Ascending aorta (tissue), 2 donors: ENCODE measurements at regions not wholly inside any gene's neighbourhood (a gene's known extent, or its start where the extent isn't known, plus 50 kb on each side); places are given as distances from the start of the nearest gene placed in this dataset.
"Not testable (repeated sequence)": the region's sequence is repeated elsewhere in the genome, so short reads cannot be mapped to it uniquely, and the experiment has no call there.

ENCODE experiments used
- DNase-seq, 2 donors: peaks; one replicate each; pipeline ENCODE4 v3.0.0-alpha.2; 2019; ENCODE audit warnings: low spot score in 2 of 2
- H3K27ac ChIP-seq, 2 donors: fragments of 200-600 bp; sonication (generic); one replicate each; pipeline ENCODE4 v1.5.1; 2016 to 2017; ENCODE audit warnings: mild to moderate bottlenecking in 1 of 2
- H3K27me3 ChIP-seq: fragments of 200-600 bp; sonication (generic); one replicate; pipeline ENCODE4 v1.5.1; 2017
- H3K36me3 ChIP-seq, 2 donors: fragments of 200-600 bp; sonication (generic); one replicate each; pipeline ENCODE4 v1.5.1; 2016
- H3K4me1 ChIP-seq, 2 donors: fragments of 200-600 bp; sonication (generic); one replicate each; pipeline ENCODE4 v1.5.1; 2016 to 2017; ENCODE audit warnings: mild to moderate bottlenecking in 1 of 2
- H3K4me3 ChIP-seq, 2 donors: fragments of 200-600 bp; sonication (generic); one replicate each; pipeline ENCODE4 v1.5.1; 2016 to 2017; ENCODE audit warnings: mild to moderate bottlenecking in 1 of 2
- H3K9me3 ChIP-seq, 2 donors: fragments of 200-600 bp; sonication (generic); one replicate each; pipeline ENCODE4 v1.5.1; 2016
- intact Hi-C: fragments of 100-400 bp; cut with DNase I; formaldehyde crosslinking; loops from one replicate; pipeline ENCODE4 v1.15.1; 2023
- TF ChIP-seq, protein P1 (sequence below), 3 experiments: fragments of 200-600 bp in 2 of 3; fragments of 450-650 bp in 1 of 3; sonication (generic) in 2 of 3; IDR thresholded peaks; one replicate each; pipeline ENCODE4 v1.5.1; 2016 to 2019; ENCODE audit warnings: antibody characterized with exemption in 3 of 3, mild to moderate bottlenecking in 1 of 3, moderate library complexity in 1 of 3

DNA sequence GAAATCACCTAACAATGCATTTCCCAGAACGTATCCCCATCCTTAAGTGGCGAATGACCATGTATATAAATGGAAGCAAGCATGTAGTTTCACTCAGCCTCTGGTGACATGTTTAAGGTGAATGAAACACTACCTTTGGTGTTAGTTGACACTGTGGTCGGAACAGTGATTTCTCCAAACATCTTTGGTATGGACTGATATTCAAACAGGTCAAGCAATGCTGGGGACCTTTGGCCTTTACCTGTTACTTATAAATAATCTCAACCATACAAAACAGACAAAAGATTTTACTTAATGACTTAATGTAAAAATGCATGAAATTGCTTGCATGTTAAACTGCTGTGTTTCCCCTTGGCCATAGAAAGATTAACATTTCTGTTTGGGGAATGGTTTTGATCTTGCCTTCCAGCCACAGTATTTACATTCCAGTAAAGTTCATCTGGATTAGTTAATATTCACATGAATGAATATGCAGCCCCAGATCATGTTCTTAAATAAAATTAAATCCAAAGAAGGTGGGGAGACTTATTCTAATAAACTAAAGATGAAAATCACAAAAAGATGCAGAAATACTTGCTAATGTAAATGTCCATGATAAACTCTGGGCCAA is 74.4 kb upstream of the HES1 start:
- Histone ChIP-seq H3K9me3 (peaks cover 0 to 3% of the 10 kb centered on the region in 2 donors), H3K27ac (no peak overlapping the region), H3K4me1 (peaks cover 0 to 5% of the 10 kb centered on the region in 2 donors), H3K36me3 (no peaks in the 10 kb centered on the region), H3K4me3 (no peak overlapping the region), H3K27me3 (no peaks in the 10 kb centered on the region)
- TF ChIP-seq, protein P1, sequence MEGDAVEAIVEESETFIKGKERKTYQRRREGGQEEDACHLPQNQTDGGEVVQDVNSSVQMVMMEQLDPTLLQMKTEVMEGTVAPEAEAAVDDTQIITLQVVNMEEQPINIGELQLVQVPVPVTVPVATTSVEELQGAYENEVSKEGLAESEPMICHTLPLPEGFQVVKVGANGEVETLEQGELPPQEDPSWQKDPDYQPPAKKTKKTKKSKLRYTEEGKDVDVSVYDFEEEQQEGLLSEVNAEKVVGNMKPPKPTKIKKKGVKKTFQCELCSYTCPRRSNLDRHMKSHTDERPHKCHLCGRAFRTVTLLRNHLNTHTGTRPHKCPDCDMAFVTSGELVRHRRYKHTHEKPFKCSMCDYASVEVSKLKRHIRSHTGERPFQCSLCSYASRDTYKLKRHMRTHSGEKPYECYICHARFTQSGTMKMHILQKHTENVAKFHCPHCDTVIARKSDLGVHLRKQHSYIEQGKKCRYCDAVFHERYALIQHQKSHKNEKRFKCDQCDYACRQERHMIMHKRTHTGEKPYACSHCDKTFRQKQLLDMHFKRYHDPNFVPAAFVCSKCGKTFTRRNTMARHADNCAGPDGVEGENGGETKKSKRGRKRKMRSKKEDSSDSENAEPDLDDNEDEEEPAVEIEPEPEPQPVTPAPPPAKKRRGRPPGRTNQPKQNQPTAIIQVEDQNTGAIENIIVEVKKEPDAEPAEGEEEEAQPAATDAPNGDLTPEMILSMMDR (IDR thresholded peaks at IDR 0.05): no peak
- no peak for DNase-seq
- intact Hi-C loops: no loop called here

DNA sequence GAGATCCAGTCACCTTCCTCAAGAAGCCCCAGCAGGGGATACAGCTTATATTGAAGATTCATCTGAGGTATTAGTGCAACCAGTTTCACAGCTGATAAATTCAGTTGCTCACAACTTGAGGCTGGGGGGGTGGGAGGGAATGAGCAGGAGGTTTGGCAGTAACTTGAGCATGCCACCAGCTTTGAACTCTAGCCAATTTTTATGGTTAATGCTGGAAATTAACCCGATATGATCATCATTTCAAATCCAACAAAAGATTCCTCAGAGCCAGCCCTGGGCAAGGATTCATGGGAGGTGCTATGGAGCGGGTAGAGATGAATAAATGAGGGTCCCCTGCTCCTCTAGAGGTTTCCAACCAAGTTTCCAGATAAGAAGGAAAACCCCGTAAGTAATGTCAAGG is 73.1 kb upstream of the HES1 start:
- H3K9me3 ChIP-seq: peaks cover 0 to 16% of the 10 kb centered on the region in 2 donors
- no peak overlapping the region for H3K4me3 ChIP-seq
- H3K36me3 ChIP-seq: no peaks in the 10 kb centered on the region
- intact Hi-C loops: no loop called here
- H3K27me3 ChIP-seq: no peaks in the 10 kb centered on the region
- TF ChIP-seq, protein P1 (IDR thresholded peaks at IDR 0.05): no peak
- H3K4me1 ChIP-seq: peaks cover 0 to 5% of the 10 kb centered on the region in 2 donors
- no peak overlapping the region for H3K27ac ChIP-seq
- DNase-seq: no peak

DNA sequence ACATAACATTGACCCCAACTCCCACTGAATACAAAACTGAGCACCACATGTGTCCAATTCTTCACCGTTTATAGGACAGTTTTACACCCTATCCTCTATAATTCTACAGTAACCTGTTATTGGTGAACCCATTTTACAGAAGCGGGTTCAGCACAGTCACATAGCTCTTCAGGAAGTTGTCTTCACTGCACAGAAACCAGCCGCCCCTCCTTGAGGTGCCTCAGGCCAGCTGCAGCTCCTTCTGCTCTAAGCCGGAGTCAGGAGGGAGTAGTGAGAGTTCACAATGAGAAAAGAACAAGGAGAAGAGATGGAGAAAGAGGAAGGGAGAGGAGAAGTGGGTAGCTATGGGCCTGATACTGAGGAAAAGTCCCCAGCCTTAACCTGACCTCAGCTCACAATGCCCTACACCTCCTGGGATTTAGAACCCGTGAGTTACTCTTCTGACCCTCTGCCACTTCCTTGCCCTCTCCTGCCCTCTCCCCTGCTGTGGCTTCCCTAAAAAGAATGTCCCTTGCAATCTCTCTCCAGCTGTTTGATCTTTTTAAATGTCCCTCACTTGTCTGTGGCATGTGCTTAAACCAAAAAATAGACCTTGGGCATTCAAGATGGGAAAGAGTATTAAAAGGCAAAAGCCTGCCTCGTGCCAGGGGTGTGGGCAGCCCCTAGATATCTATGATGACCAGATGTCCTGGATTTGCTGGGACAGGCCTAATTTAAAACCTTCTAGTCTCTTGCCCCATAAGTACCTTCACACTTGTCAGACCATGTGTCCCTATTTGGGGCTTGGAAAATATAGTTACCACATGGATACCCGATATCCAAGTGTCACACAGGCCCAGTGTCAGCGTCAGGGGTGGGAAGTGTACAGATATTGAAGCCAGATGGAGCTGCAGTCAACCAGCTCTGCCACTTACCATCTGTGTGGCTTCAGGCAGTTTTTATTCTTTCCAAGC is 71.3 kb upstream of the HES1 start:
- H3K27me3 ChIP-seq: no peaks in the 10 kb centered on the region
- H3K27ac ChIP-seq: no peak overlapping the region
- no peaks in the 10 kb centered on the region for H3K4me1 ChIP-seq
- intact Hi-C loops: no loop called here
- H3K4me3 ChIP-seq: no peak overlapping the region
- no peak for DNase-seq
- H3K9me3 ChIP-seq: peaks cover 0 to 18% of the 10 kb centered on the region in 2 donors
- TF ChIP-seq, protein P1 (IDR thresholded peaks at IDR 0.05): no peak
- H3K36me3 ChIP-seq: no peaks in the 10 kb centered on the region

DNA sequence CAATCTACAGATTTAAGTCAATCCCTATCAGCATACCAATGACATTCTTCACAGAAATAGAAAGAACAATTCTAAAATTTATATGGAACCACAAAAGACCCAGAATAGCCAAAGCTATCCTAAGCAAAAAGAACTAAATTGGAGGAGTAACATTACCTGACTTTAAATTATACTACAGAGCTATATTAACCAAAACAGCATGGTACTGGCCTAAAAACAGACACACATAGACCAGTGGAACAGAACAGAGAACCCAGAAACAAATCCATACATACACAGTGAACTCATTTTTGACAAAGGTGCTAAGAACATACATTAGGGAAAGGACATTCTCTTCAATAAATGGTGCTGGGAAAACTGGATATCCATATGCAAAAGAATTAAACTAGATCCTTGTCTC is 68.6 kb upstream of the HES1 start:
- peaks cover 0 to 18% of the 10 kb centered on the region in 2 donors for H3K9me3 ChIP-seq
- intact Hi-C loops: loop anchor here (1.0 kb wide), 1 partner anchor 8 kb away; no protein-coding TSS in a partner anchor
- H3K4me3 ChIP-seq, H3K27me3 ChIP-seq, H3K27ac ChIP-seq, H3K36me3 ChIP-seq, DNase-seq: not testable (repeated sequence)
- peaks cover 6 to 10% of the 10 kb centered on the region in 2 donors for H3K4me1 ChIP-seq

DNA sequence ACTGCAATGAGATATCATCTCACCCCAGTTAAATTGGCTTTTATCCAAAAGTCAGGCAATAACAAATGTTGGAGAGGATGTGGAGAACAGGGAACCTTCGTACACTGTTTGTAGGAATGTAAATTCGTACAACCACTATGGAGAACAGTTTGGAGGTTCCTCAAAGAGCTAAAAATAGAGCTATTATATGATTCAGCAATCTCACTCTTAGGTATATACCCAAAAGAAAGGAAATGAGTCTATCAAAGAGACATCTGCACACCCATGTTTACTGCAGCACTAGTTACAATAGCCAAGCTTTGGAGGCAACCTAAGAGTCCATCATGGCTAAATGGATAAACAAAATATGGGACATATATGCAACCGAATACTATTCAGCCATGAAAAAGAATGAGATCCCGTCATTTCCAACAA is 68.0 kb upstream of the HES1 start:
- intact Hi-C loops: loop anchor here (1.0 kb wide), 1 partner anchor 9 kb away; no protein-coding TSS in a partner anchor
- peaks cover 6 to 10% of the 10 kb centered on the region in 2 donors for H3K4me1 ChIP-seq
- TF ChIP-seq, protein P1 (IDR thresholded peaks at IDR 0.05): no peak
- H3K36me3 ChIP-seq: no peaks in the 10 kb centered on the region
- no peak overlapping the region for H3K4me3 ChIP-seq
- no peaks in the 10 kb centered on the region for H3K27me3 ChIP-seq
- H3K27ac ChIP-seq: no peak overlapping the region
- H3K9me3 ChIP-seq: peaks cover 0 to 18% of the 10 kb centered on the region in 2 donors
- no peak for DNase-seq
